Heart left ventricle (tissue), 16 donors: ENCODE measurements at regions not wholly inside any gene's neighbourhood (a gene's known extent, or its start where the extent isn't known, plus 50 kb on each side); places are given as distances from the start of the nearest gene placed in this dataset.

Source experiments
- ATAC-seq, 4 donors: fragments of 200-7000 bp; cut with Tn5 transposase; one replicate each; pipeline ENCODE4 v1.9.1; 2020 to 2022; ENCODE audit warnings: moderate library complexity in 4 of 4, mild to moderate bottlenecking in 3 of 4, moderate number of reproducible peaks in 1 of 4
- DNase-seq, 5 donors: peaks; one replicate each; pipeline ENCODE4 v3.0.0-alpha.2; 2020
- H3K27ac ChIP-seq, 12 donors: fragments of 200-600 bp; sonication (generic) in 4 of 12; one replicate each; pipeline versions ENCODE4 v1.5.0 to v1.8.0; 2016 to 2022; ENCODE audit warnings: mild to moderate bottlenecking in 2 of 12
- H3K27me3 ChIP-seq, 9 donors: fragments of 200-600 bp; sonication (generic) in 2 of 9; one replicate each; pipeline versions ENCODE4 v1.5.1 to v1.8.0; 2016 to 2022; ENCODE audit warnings: mild to moderate bottlenecking in 3 of 9
- H3K36me3 ChIP-seq, 9 donors: fragments of 200-600 bp; sonication (generic) in 2 of 9; one replicate each; pipeline versions ENCODE4 v1.5.0 to v1.8.0; 2018 to 2022; ENCODE audit warnings: mild to moderate bottlenecking in 2 of 9
- H3K4me1 ChIP-seq, 12 donors: fragments of 200-600 bp; sonication (generic) in 4 of 12; one replicate each; pipeline versions ENCODE4 v1.5.0 to v1.8.0; 2016 to 2022; ENCODE audit warnings: mild to moderate bottlenecking in 3 of 12
- H3K4me3 ChIP-seq, 12 donors: fragments of 200-600 bp; sonication (generic) in 4 of 12; one replicate each; pipeline versions ENCODE4 v1.5.0 to v1.8.0; 2017 to 2022; ENCODE audit warnings: mild to moderate bottlenecking in 9 of 12, moderate library complexity in 4 of 12
- H3K9me3 ChIP-seq, 12 donors: fragments of 200-600 bp; sonication (generic) in 4 of 12; one replicate each; pipeline versions ENCODE4 v1.5.0 to v1.8.0; 2016 to 2022; ENCODE audit warnings: mild to moderate bottlenecking in 1 of 12
- POLR2A ChIP-seq, 2 donors: fragments of 450-650 bp; IDR thresholded peaks; one replicate each; pipeline ENCODE4 v1.6.1; 2017; ENCODE audit warnings: antibody characterized with exemption in 2 of 2, mild to moderate bottlenecking in 2 of 2, moderate library complexity in 2 of 2
- WGBS, 4 donors: extraction: QIAGEN DNeasy Blood & Tissue Kit in 2 of 4; methylation state at CpG; one replicate each; pipeline versions ENCODE4 v1.1.5 to v1.1.7; 2013 to 2018; 5-methylcytosine and 5-hydroxymethylcytosine counted together
- intact Hi-C, 10 donors: fragments of 100-400 bp; cut with DNase I; formaldehyde crosslinking; loops; one replicate each; pipeline versions ENCODE4 v1.11.1 to v1.14.2; 2022
- TF ChIP-seq, protein P1 (sequence below), 12 donors: fragments of 200-600 bp; sonication (generic) in 4 of 12; IDR thresholded peaks; one replicate each; pipeline versions ENCODE4 v1.5.0 to v1.8.0; 2018 to 2022; ENCODE audit warnings: antibody characterized with exemption in 12 of 12, mild to moderate bottlenecking in 5 of 12
- donor health status: ischemic (EF 13 %, LVEDD 7.1; RV severe dilation, severe dysfunction).
- donor health status: healthy with polysubstance abuse.
- donor health status: DM: no; HTN: yes; CAD: no.
- donor health status: DM: no; HTN: no; CAD: no.
- donor health status: ischemic (EF 25% LVEDD 6.9; RV normal size, moderate dysfunction).
- donor health status: ischemic (EF 25% LVEDD 5.7; RV mildly dilated, moderate dysfunction).
- donor health status: healthy.
- donor health status: DM: yes; HTN: yes; CAD: no.
- donor health status: ischemic (EF 35%, LVEDD 5.7; RV mildly dilated, moderate dysfunction).
- donor health status: nonischemic (EF 11% LVEDD 7.7; RV severe dilation, severe dysfunction).
- donor health status: DM: yes; HTN: yes; CAD: no.
- donor health status: PGD.
- donor health status: ischemic (EF 29% LVEDD 5.4; RV normal size, mild dysfunction).
- donor health status: nonischemic (EF 23%, LVEDD 6.1; RV moderate dilation, normal function).

DNA sequence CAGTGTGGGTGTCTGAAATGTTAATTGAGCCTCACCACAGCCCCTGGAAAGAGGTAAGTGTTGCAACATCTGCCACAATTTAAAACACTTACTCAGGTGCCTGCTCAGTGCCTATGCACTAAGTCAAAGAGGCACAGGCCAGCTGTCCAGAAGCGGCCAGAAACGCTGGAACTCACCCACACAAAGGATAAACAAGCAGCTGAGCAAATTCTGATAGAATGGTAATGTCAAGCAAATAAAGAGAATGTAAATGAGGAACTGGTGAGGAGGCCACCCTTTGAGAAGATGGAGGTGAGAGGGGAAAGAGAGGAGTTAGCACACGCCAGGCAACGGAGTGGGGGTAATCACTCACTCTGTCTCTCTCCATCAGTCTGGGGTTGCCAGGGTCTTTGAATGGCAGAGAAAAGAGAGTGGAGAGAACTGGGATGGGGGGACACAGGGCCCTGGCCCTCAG is 67.7 kb upstream of the SERP2 start:
- Histone ChIP-seq H3K36me3 (no peaks in the 10 kb centered on the region), H3K4me1 (peaks cover 18 to 88% (median 64%) of the 10 kb centered on the region in 12 donors), H3K9me3 (no peaks in the 10 kb centered on the region), H3K27ac (peak overlapping the region; percentile 69 to 96 (median 88)), H3K27me3 (no peaks in the 10 kb centered on the region), H3K4me3 (no peak overlapping the region)
- no peak for ATAC-seq
- DNase-seq: no peak
- intact Hi-C loops: loop anchor here in 9 of 10 donors (2.0 to 10.0 kb wide), 11 partner anchors 34 to 254 kb away; partner anchors contain the start of gene SERP2 (in 1 of the 9)
- TF ChIP-seq, protein P1, sequence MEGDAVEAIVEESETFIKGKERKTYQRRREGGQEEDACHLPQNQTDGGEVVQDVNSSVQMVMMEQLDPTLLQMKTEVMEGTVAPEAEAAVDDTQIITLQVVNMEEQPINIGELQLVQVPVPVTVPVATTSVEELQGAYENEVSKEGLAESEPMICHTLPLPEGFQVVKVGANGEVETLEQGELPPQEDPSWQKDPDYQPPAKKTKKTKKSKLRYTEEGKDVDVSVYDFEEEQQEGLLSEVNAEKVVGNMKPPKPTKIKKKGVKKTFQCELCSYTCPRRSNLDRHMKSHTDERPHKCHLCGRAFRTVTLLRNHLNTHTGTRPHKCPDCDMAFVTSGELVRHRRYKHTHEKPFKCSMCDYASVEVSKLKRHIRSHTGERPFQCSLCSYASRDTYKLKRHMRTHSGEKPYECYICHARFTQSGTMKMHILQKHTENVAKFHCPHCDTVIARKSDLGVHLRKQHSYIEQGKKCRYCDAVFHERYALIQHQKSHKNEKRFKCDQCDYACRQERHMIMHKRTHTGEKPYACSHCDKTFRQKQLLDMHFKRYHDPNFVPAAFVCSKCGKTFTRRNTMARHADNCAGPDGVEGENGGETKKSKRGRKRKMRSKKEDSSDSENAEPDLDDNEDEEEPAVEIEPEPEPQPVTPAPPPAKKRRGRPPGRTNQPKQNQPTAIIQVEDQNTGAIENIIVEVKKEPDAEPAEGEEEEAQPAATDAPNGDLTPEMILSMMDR (IDR thresholded peaks at IDR 0.05): no peak
- TF ChIP-seq POLR2A (IDR thresholded peaks at IDR 0.05): no peak
- WGBS, 4 donors: 60 to 85% (median 69%) methylated on average over 4 of the region's 4 CpGs

DNA sequence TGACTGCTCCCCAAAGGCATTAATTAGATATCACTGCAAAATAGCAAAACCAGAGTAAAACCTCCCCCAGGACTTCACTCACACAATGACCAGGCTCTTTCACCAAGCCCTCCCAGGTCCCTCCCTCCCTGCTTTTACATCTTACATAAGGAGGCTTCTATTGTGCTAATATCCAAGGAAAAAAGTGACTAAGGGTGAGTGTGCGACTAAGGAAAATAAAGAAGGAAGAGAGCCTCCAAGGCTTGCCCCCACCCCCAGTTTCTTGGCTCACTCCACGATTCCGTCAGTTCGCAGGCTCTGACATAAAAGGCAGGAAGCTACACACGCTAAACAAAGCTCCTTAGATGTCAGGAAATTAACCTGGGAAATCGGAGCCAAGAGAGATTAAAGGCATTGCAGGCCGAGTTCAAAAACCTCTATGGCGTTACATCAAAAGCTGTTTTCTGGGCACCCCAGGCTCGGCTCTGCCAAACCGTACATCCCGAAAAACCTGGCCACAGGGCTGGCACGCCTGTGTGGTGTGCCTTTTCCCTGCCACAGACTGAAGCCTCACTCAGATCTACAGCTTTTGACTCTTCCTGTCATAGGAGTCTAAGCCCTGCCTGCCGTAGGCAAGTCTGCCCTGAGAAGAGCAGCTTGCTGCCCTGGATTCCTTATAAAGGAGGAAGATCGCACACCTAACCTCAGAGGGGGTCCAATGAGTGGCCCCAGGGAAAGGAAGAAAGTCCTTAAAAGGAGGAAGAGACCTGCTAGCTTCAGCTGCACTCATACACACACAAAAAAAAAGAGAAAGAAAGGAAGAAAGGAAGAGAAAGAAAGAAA is 67.0 kb upstream of the SERP2 start:
- peak; percentile 34 to 84 (median 61) for ATAC-seq
- Histone ChIP-seq H3K36me3 (no peaks in the 10 kb centered on the region), H3K4me3 (peak overlapping the region in 3 of 12 donors; percentile 3 to 20 (median 16)), H3K9me3 (no peaks in the 10 kb centered on the region), H3K27ac (peak overlapping the region; percentile 69 to 96 (median 88)), H3K4me1 (peaks cover 18 to 81% (median 57%) of the 10 kb centered on the region in 12 donors), H3K27me3 (no peaks in the 10 kb centered on the region)
- intact Hi-C loops: loop anchor here in 9 of 10 donors (2.0 to 10.0 kb wide), 10 partner anchors 34 to 254 kb away; partner anchors contain the start of gene SERP2 (in 1 of the 9)
- DNase-seq: peak; percentile 62 to 86 (median 77)
- TF ChIP-seq POLR2A (IDR thresholded peaks at IDR 0.05): no peak
- TF ChIP-seq, protein P1 (IDR thresholded peaks at IDR 0.05): no peak
- WGBS, 4 donors: 41 to 58% (median 51%) methylated on average over 13 to 14 of the region's 14 CpGs

DNA sequence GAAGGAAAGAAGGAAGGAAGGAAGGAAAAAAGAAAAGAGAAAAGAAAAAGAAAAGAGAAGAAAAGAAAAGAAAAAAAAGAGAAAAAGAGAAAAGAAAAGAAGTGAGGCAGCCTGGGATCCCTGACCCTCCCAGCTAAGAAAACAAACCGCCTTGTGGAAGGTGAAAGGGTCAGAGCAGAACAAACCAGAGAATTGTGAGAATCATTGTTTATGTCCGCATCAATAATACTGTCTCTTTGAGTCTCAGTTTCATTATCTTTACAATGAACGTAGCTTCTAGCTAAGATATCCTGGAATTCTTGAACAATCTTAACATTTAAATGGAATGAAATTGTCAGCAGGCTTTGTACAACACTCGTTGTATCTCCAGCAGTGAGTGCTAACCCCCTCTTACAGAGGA is 66.4 kb upstream of the SERP2 start:
- no peak for ATAC-seq
- intact Hi-C loops: loop anchor here in 9 of 10 donors (2.0 to 10.0 kb wide), 10 partner anchors 35 to 255 kb away; partner anchors contain the start of gene SERP2 (in 1 of the 9)

More for the DNA sequence above, 66.4 kb upstream of the SERP2 start:
- no peak for DNase-seq
- H3K27me3 ChIP-seq: no peaks in the 10 kb centered on the region
- no peak for TF ChIP-seq POLR2A (IDR thresholded peaks at IDR 0.05)
- TF ChIP-seq, protein P1 (IDR thresholded peaks at IDR 0.05): no peak
- 48 to 70% (median 59%) methylated on average over 4 of the region's 4 CpGs for WGBS, 4 donors
- H3K4me1 ChIP-seq: peaks cover 18 to 74% (median 52%) of the 10 kb centered on the region in 12 donors
- H3K36me3 ChIP-seq: no peaks in the 10 kb centered on the region
- no peaks in the 10 kb centered on the region for H3K9me3 ChIP-seq
- H3K27ac ChIP-seq: peak overlapping the region; percentile 69 to 96 (median 88)
- H3K4me3 ChIP-seq: no peak overlapping the region
